ENCODE measurements at regions not wholly inside any gene's neighbourhood (a gene's known extent, or its start where the extent isn't known, plus 50 kb on each side); places are given as distances from the start of the nearest gene placed in this dataset.

GRCh38 chr2:58899692-58900091, 658.6 kb upstream of the FANCL start:
- TF ChIP-seq POLR2A (IDR thresholded peaks at IDR 0.05) (no peak), CTCF (IDR thresholded peaks at IDR 0.05) (no peak)

Measured in transverse colon (tissue), 3 donors.